ENCODE measurements at regions not wholly inside any gene's neighbourhood (a gene's known extent, or its start where the extent isn't known, plus 50 kb on each side); places are given as distances from the start of the nearest gene placed in this dataset.

GRCh38 chr15:67922106-67922675, 82.3 kb upstream of the RNU6-1 start:
- H3K4me1 Mint-ChIP-seq (ENCODE audit: low read depth): no peaks in the 10 kb centered on the region
- H3K36me3 Mint-ChIP-seq (ENCODE audit: low read depth): no peaks in the 10 kb centered on the region
- no peak overlapping the region for H3K27ac Mint-ChIP-seq
- H3K9me3 Mint-ChIP-seq: peaks cover 8% of the 10 kb centered on the region
- POLR2A ChIA-PET: no interaction called here
- H3K4me1 ChIP-seq (ENCODE audit: insufficient read depth, low read length): no peaks in the 10 kb centered on the region
- DNase-seq (no peak), ATAC-seq (ENCODE audit: poor library complexity) (no peak)
- no peak for TF ChIP-seq CTCF (IDR thresholded peaks at IDR 0.05)
- CTCF ChIA-PET: no interaction called here
- H3K9me3 ChIP-seq (ENCODE audit: control insufficient read depth in 1 of 2, insufficient read depth in 1 of 2, low read length in 2 of 2): peaks cover 0 to 8% of the 10 kb centered on the region in 2 experiments
- no peak overlapping the region for H3K4me3 ChIP-seq (ENCODE audit: low read length)
- H3K27me3 Mint-ChIP-seq: no peaks in the 10 kb centered on the region
- H3K4me3 Mint-ChIP-seq: no peak overlapping the region
- no peaks in the 10 kb centered on the region for H3K36me3 ChIP-seq (ENCODE audit: insufficient read depth, low read length)
- intact Hi-C loops (cut with DNase I, micrococcal nuclease): no loop called here
- no peak overlapping the region for H3K27ac ChIP-seq (ENCODE audit: low read depth in 1 of 2, low read length in 2 of 2)
- H3K27me3 ChIP-seq (ENCODE audit: control insufficient read depth in 1 of 2, insufficient read depth in 2 of 2, low read length in 2 of 2): no peaks in the 10 kb centered on the region

- CTCF ChIA-PET: no interaction called here
Observed at GRCh38 chr15:67922971-67923945, 83.4 kb upstream of the RNU6-1 start.

GRCh38 chr15:67924359-67924974, 84.6 kb upstream of the RNU6-1 start:
- Histone ChIP-seq H3K36me3 (ENCODE audit: insufficient read depth, low read length) (no peaks in the 10 kb centered on the region), H3K4me1 (ENCODE audit: insufficient read depth, low read length) (no peaks in the 10 kb centered on the region), H3K27ac (ENCODE audit: low read depth in 1 of 2, low read length in 2 of 2) (no peak overlapping the region), H3K4me3 (ENCODE audit: low read length) (no peak overlapping the region), H3K27me3 (ENCODE audit: control insufficient read depth in 1 of 2, insufficient read depth in 2 of 2, low read length in 2 of 2) (no peaks in the 10 kb centered on the region), H3K9me3 (ENCODE audit: control insufficient read depth in 1 of 2, insufficient read depth in 1 of 2, low read length in 2 of 2) (no peaks in the 10 kb centered on the region)
- Mint-ChIP-seq H3K27me3 (no peaks in the 10 kb centered on the region), H3K4me1 (ENCODE audit: low read depth) (no peaks in the 10 kb centered on the region), H3K36me3 (ENCODE audit: low read depth) (no peaks in the 10 kb centered on the region), H3K9me3 (peaks cover 8% of the 10 kb centered on the region), H3K4me3 (no peak overlapping the region), H3K27ac (no peak overlapping the region)
- ChIA-PET POLR2A (no interaction called here), CTCF (no interaction called here)
- DNase-seq (no peak), ATAC-seq (ENCODE audit: poor library complexity) (no peak)
- TF ChIP-seq CTCF (IDR thresholded peaks at IDR 0.05): no peak
- intact Hi-C loops (cut with DNase I, micrococcal nuclease): no loop called here

More at GRCh38 chr15:67922971-67923945, 83.4 kb upstream of the RNU6-1 start:
- Histone ChIP-seq H3K4me1 (ENCODE audit: insufficient read depth, low read length) (no peaks in the 10 kb centered on the region), H3K27me3 (ENCODE audit: control insufficient read depth in 1 of 2, insufficient read depth in 2 of 2, low read length in 2 of 2) (no peaks in the 10 kb centered on the region), H3K36me3 (ENCODE audit: insufficient read depth, low read length) (no peaks in the 10 kb centered on the region), H3K4me3 (ENCODE audit: low read length) (no peak overlapping the region), H3K27ac (ENCODE audit: low read depth in 1 of 2, low read length in 2 of 2) (no peak overlapping the region), H3K9me3 (ENCODE audit: control insufficient read depth in 1 of 2, insufficient read depth in 1 of 2, low read length in 2 of 2) (peaks cover 0 to 4% of the 10 kb centered on the region in 2 experiments)
- DNase-seq (no peak), ATAC-seq (ENCODE audit: poor library complexity) (no peak)
- Mint-ChIP-seq H3K27ac (no peak overlapping the region), H3K4me3 (no peak overlapping the region), H3K36me3 (ENCODE audit: low read depth) (no peaks in the 10 kb centered on the region), H3K4me1 (ENCODE audit: low read depth) (no peaks in the 10 kb centered on the region), H3K27me3 (no peaks in the 10 kb centered on the region), H3K9me3 (peaks cover 8% of the 10 kb centered on the region)
- intact Hi-C loops (cut with DNase I, micrococcal nuclease): no loop called here
- TF ChIP-seq CTCF (IDR thresholded peaks at IDR 0.05): no peak
- POLR2A ChIA-PET: no interaction called here
